Activated T-helper 2 cell treated with anti-CD3 and anti-CD28 coated beads, Interferon-gamma antibody, Interleukin-2, Interleukin-4, amounts not matched to agents 10 μg/mL and 5 μg/mL and 100 μg/mL, durations not matched to agents 14 hours and 24 hours and 36 hours (primary cell): ENCODE measurements at regions not wholly inside any gene's neighbourhood (a gene's known extent, or its start where the extent isn't known, plus 50 kb on each side); places are given as distances from the start of the nearest gene placed in this dataset.

ENCODE experiments used
- DNase-seq: peaks from one replicate; pipeline ENCODE4 v3.0.0; 2021; ENCODE audit warnings: low spot score
- H3K27ac Mint-ChIP-seq: one replicate; pipeline ENCODE4 v1.8.0; 2021; ENCODE audit warnings: mixed read lengths
- H3K27me3 Mint-ChIP-seq: one replicate; pipeline ENCODE4 v1.8.0; 2021; ENCODE audit warnings: low read depth, mixed read lengths
- H3K36me3 Mint-ChIP-seq: one replicate; pipeline ENCODE4 v1.8.0; 2021; ENCODE audit warnings: low read depth, mixed read lengths
- H3K4me1 Mint-ChIP-seq: one replicate; pipeline ENCODE4 v1.8.0; 2021; ENCODE audit warnings: low read depth, mixed read lengths
- H3K4me3 Mint-ChIP-seq: one replicate; pipeline ENCODE4 v1.8.0; 2021; ENCODE audit warnings: low read depth, mild to moderate bottlenecking, moderate library complexity, mixed read lengths
- H3K9me3 Mint-ChIP-seq: one replicate; pipeline ENCODE4 v1.8.0; 2021; ENCODE audit warnings: mixed read lengths
- intact Hi-C: fragments of 100-400 bp; cut with micrococcal nuclease; formaldehyde crosslinking; loops from one replicate; pipeline ENCODE4 v1.15.1; 2023

- peaks cover 7% of the 10 kb centered on the region for H3K4me1 Mint-ChIP-seq
- intact Hi-C loops = loop anchor here (1.0 to 2.0 kb wide), 3 partner anchors 33 to 765 kb away; partner anchors contain the start of gene TRAPPC12
- H3K27ac Mint-ChIP-seq = peak overlapping the region; percentile 73
Observed at GRCh38 chr2:2613279-2614199, 282.5 kb upstream of the MYT1L start.

GRCh38 chr2:2610751-2611150, 279.7 kb upstream of the MYT1L start:
- no peaks in the 10 kb centered on the region for H3K27me3 Mint-ChIP-seq
- H3K4me1 Mint-ChIP-seq = peaks cover 7% of the 10 kb centered on the region
- no peak for DNase-seq
- peaks cover 9% of the 10 kb centered on the region for H3K36me3 Mint-ChIP-seq
- intact Hi-C loops = no loop called here
- H3K4me3 Mint-ChIP-seq = no peak overlapping the region
- peaks cover 15% of the 10 kb centered on the region for H3K9me3 Mint-ChIP-seq
- H3K27ac Mint-ChIP-seq = no peak overlapping the region

More at GRCh38 chr2:2613279-2614199, 282.5 kb upstream of the MYT1L start:
- Mint-ChIP-seq H3K9me3 (peaks cover 15% of the 10 kb centered on the region), H3K4me3 (peak overlapping the region; percentile 75), H3K27me3 (peaks cover 14% of the 10 kb centered on the region), H3K36me3 (peaks cover 9% of the 10 kb centered on the region)
- peak; percentile 87 for DNase-seq

DNA sequence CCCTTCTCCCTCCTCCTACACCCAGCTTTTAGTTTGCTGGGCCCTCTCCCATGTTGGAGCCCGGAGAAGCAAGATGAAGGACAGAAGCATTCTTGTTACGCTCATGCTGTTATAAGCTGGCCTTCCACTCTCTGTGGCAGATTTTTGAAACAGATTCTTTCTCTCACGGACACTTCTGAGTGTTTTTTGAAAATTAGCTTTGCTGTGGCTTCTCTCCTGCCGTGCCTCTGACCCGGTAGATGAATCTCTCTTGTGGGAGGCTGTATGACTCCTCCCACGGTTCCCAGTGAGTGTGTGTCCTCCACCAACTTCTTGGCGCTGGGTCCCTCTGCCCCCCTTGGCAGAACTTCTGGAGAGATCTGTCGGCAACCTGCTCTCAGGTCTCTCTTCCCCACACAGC, 269.3 kb upstream of the MYT1L start:
- intact Hi-C loops = no loop called here
- no peak for DNase-seq
- H3K27ac Mint-ChIP-seq = no peak overlapping the region
- no peaks in the 10 kb centered on the region for H3K9me3 Mint-ChIP-seq
- H3K36me3 Mint-ChIP-seq = no peaks in the 10 kb centered on the region
- no peak overlapping the region for H3K4me3 Mint-ChIP-seq
- no peaks in the 10 kb centered on the region for H3K4me1 Mint-ChIP-seq
- H3K27me3 Mint-ChIP-seq = peaks cover 3% of the 10 kb centered on the region

DNA sequence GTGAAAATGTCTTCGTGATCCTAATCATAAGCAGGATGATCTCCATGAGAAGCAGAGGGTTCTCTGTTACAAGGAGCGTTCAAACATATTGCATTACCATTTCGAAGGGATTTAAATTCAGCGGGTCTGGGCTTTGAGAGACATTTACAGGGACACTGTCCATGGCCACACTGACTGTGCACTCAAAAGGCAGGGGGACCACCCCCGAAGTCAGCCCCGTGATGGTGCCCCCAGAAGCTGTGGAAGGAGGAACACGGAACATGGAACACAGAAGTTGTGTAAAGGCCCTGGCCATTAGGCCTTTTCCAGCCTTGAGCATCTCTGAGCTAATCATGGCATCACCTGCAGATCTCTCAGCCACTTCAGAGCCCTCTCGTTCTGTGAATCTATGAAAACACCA, 268.4 kb upstream of the MYT1L start:
- no peaks in the 10 kb centered on the region for H3K36me3 Mint-ChIP-seq
- peaks cover 3% of the 10 kb centered on the region for H3K27me3 Mint-ChIP-seq
- intact Hi-C loops = no loop called here
- no peak overlapping the region for H3K27ac Mint-ChIP-seq
- no peaks in the 10 kb centered on the region for H3K4me1 Mint-ChIP-seq
- no peak for DNase-seq
- H3K9me3 Mint-ChIP-seq = no peaks in the 10 kb centered on the region
- H3K4me3 Mint-ChIP-seq = no peak overlapping the region

GRCh38 chr2:2597712-2598111, 266.6 kb upstream of the MYT1L start:
- no peak for DNase-seq
- no peak overlapping the region for H3K27ac Mint-ChIP-seq
- intact Hi-C loops = no loop called here

DNA sequence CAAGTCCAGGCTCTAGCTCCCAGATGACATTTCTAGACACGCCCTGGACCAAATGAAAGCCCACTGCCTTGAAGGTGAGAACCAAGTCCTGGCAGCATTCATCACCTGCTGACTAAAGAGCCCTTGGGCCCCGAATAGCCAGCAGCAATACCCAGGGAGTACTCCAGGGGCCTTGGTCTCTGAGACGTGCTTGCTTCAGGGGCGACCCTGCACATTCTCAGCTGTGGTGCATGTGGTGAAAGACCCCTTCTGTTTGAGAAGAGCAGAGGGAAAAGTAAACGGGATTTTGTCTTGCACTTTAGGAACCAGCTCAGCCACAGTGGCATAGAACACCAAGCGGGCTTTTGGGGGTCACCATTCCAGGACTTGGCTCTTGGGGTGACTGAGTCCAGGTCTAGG, 260.5 kb upstream of the MYT1L start:
- Mint-ChIP-seq H3K4me3 (no peak overlapping the region), H3K9me3 (no peaks in the 10 kb centered on the region), H3K27me3 (peaks cover 3% of the 10 kb centered on the region), H3K36me3 (no peaks in the 10 kb centered on the region), H3K27ac (no peak overlapping the region), H3K4me1 (no peaks in the 10 kb centered on the region)
- intact Hi-C loops = no loop called here
- DNase-seq = no peak

More at GRCh38 chr2:2597712-2598111, 266.6 kb upstream of the MYT1L start:
- Mint-ChIP-seq H3K27me3 (peaks cover 3% of the 10 kb centered on the region), H3K4me3 (no peak overlapping the region), H3K36me3 (no peaks in the 10 kb centered on the region), H3K9me3 (no peaks in the 10 kb centered on the region), H3K4me1 (no peaks in the 10 kb centered on the region)

- H3K27me3 Mint-ChIP-seq = peaks cover 2% of the 10 kb centered on the region
- H3K9me3 Mint-ChIP-seq = no peaks in the 10 kb centered on the region
- DNase-seq = no peak
- no peak overlapping the region for H3K4me3 Mint-ChIP-seq
- H3K36me3 Mint-ChIP-seq = no peaks in the 10 kb centered on the region
- intact Hi-C loops = no loop called here
- no peak overlapping the region for H3K27ac Mint-ChIP-seq
- no peaks in the 10 kb centered on the region for H3K4me1 Mint-ChIP-seq
Observed at GRCh38 chr2:2590841-2591541, 259.9 kb upstream of the MYT1L start.

- intact Hi-C loops = no loop called here
- H3K27ac Mint-ChIP-seq = no peak overlapping the region
- H3K27me3 Mint-ChIP-seq = no peaks in the 10 kb centered on the region
- no peaks in the 10 kb centered on the region for H3K4me1 Mint-ChIP-seq
- no peak for DNase-seq
- no peaks in the 10 kb centered on the region for H3K9me3 Mint-ChIP-seq
- no peaks in the 10 kb centered on the region for H3K36me3 Mint-ChIP-seq
- H3K4me3 Mint-ChIP-seq = no peak overlapping the region
Observed at GRCh38 chr2:2590141-2590540, 259.1 kb upstream of the MYT1L start.

- H3K4me1 Mint-ChIP-seq = no peaks in the 10 kb centered on the region
- H3K4me3 Mint-ChIP-seq = no peak overlapping the region
- H3K27me3 Mint-ChIP-seq = no peaks in the 10 kb centered on the region
- no peak for DNase-seq
- H3K9me3 Mint-ChIP-seq = no peaks in the 10 kb centered on the region
- H3K36me3 Mint-ChIP-seq = no peaks in the 10 kb centered on the region
- intact Hi-C loops = no loop called here
- no peak overlapping the region for H3K27ac Mint-ChIP-seq
Observed at GRCh38 chr2:2588777-2589176, 257.7 kb upstream of the MYT1L start.

- no peaks in the 10 kb centered on the region for H3K27me3 Mint-ChIP-seq
- H3K27ac Mint-ChIP-seq = no peak overlapping the region
- H3K9me3 Mint-ChIP-seq = no peaks in the 10 kb centered on the region
- no peaks in the 10 kb centered on the region for H3K4me1 Mint-ChIP-seq
- no peak overlapping the region for H3K4me3 Mint-ChIP-seq
- no peaks in the 10 kb centered on the region for H3K36me3 Mint-ChIP-seq
- intact Hi-C loops = no loop called here
- DNase-seq = no peak
Observed at GRCh38 chr2:2587354-2587753, 256.3 kb upstream of the MYT1L start.

- no peaks in the 10 kb centered on the region for H3K4me1 Mint-ChIP-seq
- intact Hi-C loops = no loop called here
Observed at GRCh38 chr2:2586931-2587330, 255.9 kb upstream of the MYT1L start.

GRCh38 chr2:2586068-2586776, 255.1 kb upstream of the MYT1L start:
- H3K9me3 Mint-ChIP-seq = no peaks in the 10 kb centered on the region
- DNase-seq = no peak
- no peaks in the 10 kb centered on the region for H3K4me1 Mint-ChIP-seq
- intact Hi-C loops = no loop called here
- no peak overlapping the region for H3K27ac Mint-ChIP-seq
- no peak overlapping the region for H3K4me3 Mint-ChIP-seq
- no peaks in the 10 kb centered on the region for H3K36me3 Mint-ChIP-seq
- no peaks in the 10 kb centered on the region for H3K27me3 Mint-ChIP-seq

More at GRCh38 chr2:2586931-2587330, 255.9 kb upstream of the MYT1L start:
- no peak for DNase-seq
- no peaks in the 10 kb centered on the region for H3K27me3 Mint-ChIP-seq
- H3K36me3 Mint-ChIP-seq = no peaks in the 10 kb centered on the region
- H3K9me3 Mint-ChIP-seq = no peaks in the 10 kb centered on the region
- no peak overlapping the region for H3K27ac Mint-ChIP-seq
- no peak overlapping the region for H3K4me3 Mint-ChIP-seq
